K562 (cell line): ENCODE measurements at regions not wholly inside any gene's neighbourhood (a gene's known extent, or its start where the extent isn't known, plus 50 kb on each side); places are given as distances from the start of the nearest gene placed in this dataset.

ENCODE experiments used
- CC2D1A ChIP-seq: fragments of 450-650 bp; IDR thresholded peaks from 2 replicates; pipeline ENCODE4 v1.6.1; 2017; ENCODE audit warnings: mild to moderate bottlenecking
- EP300 ChIP-seq: IDR thresholded peaks from 2 replicates; pipeline ENCODE4 v1.6.1; 2012; ENCODE audit warnings: low read length, improper control_type of control experiment
- NFXL1 ChIP-seq: fragments of 450-650 bp; formaldehyde crosslinking; IDR thresholded peaks from 2 replicates; pipeline ENCODE4 v1.4.0; 2021; ENCODE audit warnings: mild to moderate bottlenecking
- RNF2 ChIP-seq: sonication (generic); IDR thresholded peaks from 2 replicates; pipeline ENCODE4 v1.6.1; 2016
- XRCC3 ChIP-seq: fragments of 450-650 bp; IDR thresholded peaks from 2 replicates; pipeline ENCODE4 v1.6.1; 2017; ENCODE audit warnings: mild to moderate bottlenecking, moderate library complexity
- ZEB2 ChIP-seq: fragments of 450-650 bp; IDR thresholded peaks from 2 replicates; pipeline ENCODE4 v1.6.1; 2016
- ZKSCAN3 ChIP-seq: fragments of 250-450 bp; sonication (Bioruptor Pico); IDR thresholded peaks from 2 replicates; pipeline ENCODE4 v1.4.0; 2020
- ZNF239 ChIP-seq: fragments of 250-450 bp; sonication (Bioruptor Pico); IDR thresholded peaks from 2 replicates; pipeline ENCODE4 v1.4.0; 2020; ENCODE audit warnings: mild to moderate bottlenecking
- ZNF318 ChIP-seq, 2 experiments: fragments of 450-650 bp; IDR thresholded peaks; 2 replicates each; pipeline ENCODE4 v1.6.1; 2016; ENCODE audit warnings: mild to moderate bottlenecking in 2 of 2, borderline replicate concordance in 1 of 2, low read depth in 1 of 2, moderate library complexity in 1 of 2
- ZNF347 ChIP-seq: fragments of 450-650 bp; formaldehyde crosslinking; IDR thresholded peaks from 2 replicates; pipeline ENCODE4 v1.4.0; 2020; ENCODE audit warnings: low read depth, mild to moderate bottlenecking, moderate library complexity
- ZNF407 ChIP-seq: fragments of 450-650 bp; IDR thresholded peaks from 2 replicates; pipeline ENCODE4 v1.6.1; 2016; ENCODE audit warnings: low read depth
- ZNF436 ChIP-seq: fragments of 250-450, 450-650 bp; sonication (Bioruptor Pico); formaldehyde crosslinking; IDR thresholded peaks from 2 replicates; pipeline ENCODE4 v1.7.0; 2020; ENCODE audit warnings: mild to moderate bottlenecking
- ZNF830 ChIP-seq: fragments of 250-450 bp; sonication (Bioruptor Pico); IDR thresholded peaks from 2 replicates; pipeline ENCODE4 v1.5.0; 2021; ENCODE audit warnings: mild to moderate bottlenecking

- TF ChIP-seq ZNF407 = no peak
- no peak for TF ChIP-seq CC2D1A
- no peak for TF ChIP-seq ZNF436 (CRISPR knock-in tag)
- no peak for TF ChIP-seq ZKSCAN3 (CRISPR knock-in tag)
- TF ChIP-seq RNF2 = 0 out of 2 replicates have a peak, but pooled peaks have one; percentile 38
- no peak for TF ChIP-seq ZNF318 (IDR thresholded peaks at IDR 0.05; ENCODE audit: borderline replicate concordance in 1 of 2, low read depth in 1 of 2)
- TF ChIP-seq ZNF830 = no peak
- TF ChIP-seq NFXL1 (CRISPR knock-in tag) = no peak
- TF ChIP-seq ZNF347 (CRISPR knock-in tag) = no peak
- no peak for TF ChIP-seq XRCC3
- no peak for TF ChIP-seq ZEB2
- no peak for TF ChIP-seq EP300
- no peak for TF ChIP-seq ZNF239
Measured at GRCh38 chr7:131105799-131106680, 221.6 kb upstream of the MKLN1 start (continued).
